WTC11 (cell line): ENCODE measurements at regions not wholly inside any gene's neighbourhood (a gene's known extent, or its start where the extent isn't known, plus 50 kb on each side); places are given as distances from the start of the nearest gene placed in this dataset.

Experiments
- GTF2I ChIP-seq: fragments of 250-450 bp; sonication (Bioruptor Pico); conservative IDR thresholded peaks from 2 replicates; pipeline ENCODE4 v1.4.0; 2021; ENCODE audit warnings: mild to moderate bottlenecking
- NFE2L1 ChIP-seq: sonication (generic); formaldehyde crosslinking; IDR thresholded peaks from 2 replicates; pipeline ENCODE4 v1.8.1; 2023; ENCODE audit warnings: missing genetic modification reagents
- SP1 ChIP-seq: sonication (generic); formaldehyde crosslinking; conservative IDR thresholded peaks from 2 replicates; pipeline ENCODE4 v1.8.1; 2022; ENCODE audit warnings: missing genetic modification reagents
- ZNF263 ChIP-seq: sonication (generic); formaldehyde crosslinking; IDR thresholded peaks from 2 replicates; pipeline ENCODE4 v1.8.1; 2022; ENCODE audit warnings: low read depth, mild to moderate bottlenecking, moderate library complexity, missing genetic modification reagents
- TF ChIP-seq, protein P1 (sequence below): fragments of 200-600 bp; IDR thresholded peaks from 2 replicates; pipeline ENCODE4 v1.8.0; 2022; ENCODE audit warnings: antibody characterized with exemption
- TF ChIP-seq, protein P2 (sequence below): sonication (generic); formaldehyde crosslinking; IDR thresholded peaks from 2 replicates; pipeline ENCODE4 v1.8.1; 2023; ENCODE audit warnings: mild to moderate bottlenecking, missing genetic modification reagents
- TF ChIP-seq, protein P3 (sequence below): sonication (generic); formaldehyde crosslinking; IDR thresholded peaks from 2 replicates; pipeline ENCODE4 v1.8.1; 2022; ENCODE audit warnings: low read depth, mild to moderate bottlenecking, moderate library complexity, missing genetic modification reagents, borderline replicate concordance
- TF ChIP-seq, protein P4 (sequence below): sonication (generic); formaldehyde crosslinking; conservative IDR thresholded peaks from 2 replicates; pipeline ENCODE4 v1.8.1; 2022; ENCODE audit warnings: mild to moderate bottlenecking, missing genetic modification reagents

DNA sequence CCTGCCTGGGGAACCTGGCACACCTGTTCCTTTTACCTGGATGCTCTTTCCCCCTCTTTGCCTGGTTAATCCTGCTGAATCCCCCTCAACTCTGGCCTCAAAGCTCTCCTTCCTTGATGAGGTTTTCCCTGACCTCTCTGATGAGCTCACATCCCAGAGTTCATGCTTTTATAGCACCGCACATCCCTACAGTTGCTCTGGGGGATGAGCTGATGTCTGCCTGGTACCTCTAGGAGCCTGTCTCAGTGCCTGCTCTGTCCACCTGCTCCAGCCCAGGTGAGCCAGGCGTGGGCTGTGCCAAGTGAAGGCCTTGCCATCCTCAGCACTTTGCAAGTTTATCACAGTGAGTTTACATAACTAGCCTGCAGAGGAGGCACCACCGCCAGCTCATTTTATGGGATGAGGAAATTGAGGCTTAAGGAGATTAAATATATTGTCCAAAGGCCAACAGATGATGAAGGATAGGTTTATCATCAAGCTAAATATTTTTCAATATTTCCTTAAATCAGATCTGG, 58.6 kb upstream of the TMPRSS2 start:
- TF ChIP-seq SP1 (CRISPR knock-in tag), result no peak
- TF ChIP-seq, protein P1, sequence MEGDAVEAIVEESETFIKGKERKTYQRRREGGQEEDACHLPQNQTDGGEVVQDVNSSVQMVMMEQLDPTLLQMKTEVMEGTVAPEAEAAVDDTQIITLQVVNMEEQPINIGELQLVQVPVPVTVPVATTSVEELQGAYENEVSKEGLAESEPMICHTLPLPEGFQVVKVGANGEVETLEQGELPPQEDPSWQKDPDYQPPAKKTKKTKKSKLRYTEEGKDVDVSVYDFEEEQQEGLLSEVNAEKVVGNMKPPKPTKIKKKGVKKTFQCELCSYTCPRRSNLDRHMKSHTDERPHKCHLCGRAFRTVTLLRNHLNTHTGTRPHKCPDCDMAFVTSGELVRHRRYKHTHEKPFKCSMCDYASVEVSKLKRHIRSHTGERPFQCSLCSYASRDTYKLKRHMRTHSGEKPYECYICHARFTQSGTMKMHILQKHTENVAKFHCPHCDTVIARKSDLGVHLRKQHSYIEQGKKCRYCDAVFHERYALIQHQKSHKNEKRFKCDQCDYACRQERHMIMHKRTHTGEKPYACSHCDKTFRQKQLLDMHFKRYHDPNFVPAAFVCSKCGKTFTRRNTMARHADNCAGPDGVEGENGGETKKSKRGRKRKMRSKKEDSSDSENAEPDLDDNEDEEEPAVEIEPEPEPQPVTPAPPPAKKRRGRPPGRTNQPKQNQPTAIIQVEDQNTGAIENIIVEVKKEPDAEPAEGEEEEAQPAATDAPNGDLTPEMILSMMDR, result no peak
- no peak for TF ChIP-seq ZNF263 (CRISPR knock-in tag)
- TF ChIP-seq, protein P2, sequence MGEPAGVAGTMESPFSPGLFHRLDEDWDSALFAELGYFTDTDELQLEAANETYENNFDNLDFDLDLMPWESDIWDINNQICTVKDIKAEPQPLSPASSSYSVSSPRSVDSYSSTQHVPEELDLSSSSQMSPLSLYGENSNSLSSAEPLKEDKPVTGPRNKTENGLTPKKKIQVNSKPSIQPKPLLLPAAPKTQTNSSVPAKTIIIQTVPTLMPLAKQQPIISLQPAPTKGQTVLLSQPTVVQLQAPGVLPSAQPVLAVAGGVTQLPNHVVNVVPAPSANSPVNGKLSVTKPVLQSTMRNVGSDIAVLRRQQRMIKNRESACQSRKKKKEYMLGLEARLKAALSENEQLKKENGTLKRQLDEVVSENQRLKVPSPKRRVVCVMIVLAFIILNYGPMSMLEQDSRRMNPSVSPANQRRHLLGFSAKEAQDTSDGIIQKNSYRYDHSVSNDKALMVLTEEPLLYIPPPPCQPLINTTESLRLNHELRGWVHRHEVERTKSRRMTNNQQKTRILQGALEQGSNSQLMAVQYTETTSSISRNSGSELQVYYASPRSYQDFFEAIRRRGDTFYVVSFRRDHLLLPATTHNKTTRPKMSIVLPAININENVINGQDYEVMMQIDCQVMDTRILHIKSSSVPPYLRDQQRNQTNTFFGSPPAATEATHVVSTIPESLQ (CRISPR knock-in tag), result no peak
- no peak for TF ChIP-seq GTF2I (CRISPR knock-in tag)
- TF ChIP-seq, protein P3, sequence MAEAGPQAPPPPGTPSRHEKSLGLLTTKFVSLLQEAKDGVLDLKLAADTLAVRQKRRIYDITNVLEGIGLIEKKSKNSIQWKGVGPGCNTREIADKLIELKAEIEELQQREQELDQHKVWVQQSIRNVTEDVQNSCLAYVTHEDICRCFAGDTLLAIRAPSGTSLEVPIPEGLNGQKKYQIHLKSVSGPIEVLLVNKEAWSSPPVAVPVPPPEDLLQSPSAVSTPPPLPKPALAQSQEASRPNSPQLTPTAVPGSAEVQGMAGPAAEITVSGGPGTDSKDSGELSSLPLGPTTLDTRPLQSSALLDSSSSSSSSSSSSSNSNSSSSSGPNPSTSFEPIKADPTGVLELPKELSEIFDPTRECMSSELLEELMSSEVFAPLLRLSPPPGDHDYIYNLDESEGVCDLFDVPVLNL (CRISPR knock-in tag), result no peak
- TF ChIP-seq NFE2L1 (CRISPR knock-in tag), result no peak
- TF ChIP-seq, protein P4, sequence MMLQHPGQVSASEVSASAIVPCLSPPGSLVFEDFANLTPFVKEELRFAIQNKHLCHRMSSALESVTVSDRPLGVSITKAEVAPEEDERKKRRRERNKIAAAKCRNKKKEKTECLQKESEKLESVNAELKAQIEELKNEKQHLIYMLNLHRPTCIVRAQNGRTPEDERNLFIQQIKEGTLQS (CRISPR knock-in tag), result no peak
